Ectodermal cell (in vitro differentiated cells): ENCODE measurements at regions not wholly inside any gene's neighbourhood (a gene's known extent, or its start where the extent isn't known, plus 50 kb on each side); places are given as distances from the start of the nearest gene placed in this dataset.
"Not testable (repeated sequence)": the region's sequence is repeated elsewhere in the genome, so short reads cannot be mapped to it uniquely, and the experiment has no call there.

ENCODE experiments used
- H3K27ac ChIP-seq: 2 replicates; pipeline ENCODE4 v1.7.0; 2013; ENCODE audit warnings: mild to moderate bottlenecking, low read depth, low read length; ENCODE audit not compliant: insufficient read depth, poor library complexity, severe bottlenecking
- H3K27me3 ChIP-seq: 2 replicates; pipeline ENCODE4 v1.7.0; 2013; ENCODE audit warnings: mild to moderate bottlenecking, low read length; ENCODE audit not compliant: insufficient read depth, control insufficient read depth, poor library complexity, severe bottlenecking
- H3K36me3 ChIP-seq: one replicate; pipeline ENCODE4 v1.7.0; 2013; ENCODE audit warnings: low read length; ENCODE audit not compliant: control insufficient read depth, insufficient read depth
- H3K4me1 ChIP-seq: one replicate; pipeline ENCODE4 v1.7.0; 2013; ENCODE audit warnings: low read length; ENCODE audit not compliant: control insufficient read depth, insufficient read depth
- H3K4me3 ChIP-seq: 2 replicates; pipeline ENCODE4 v1.7.0; 2013; ENCODE audit warnings: low read depth, low read length, control low read depth; ENCODE audit not compliant: insufficient read depth
- H3K9me3 ChIP-seq: 2 replicates; pipeline ENCODE4 v1.7.0; 2013; ENCODE audit warnings: mild to moderate bottlenecking, low read length, moderate library complexity; ENCODE audit not compliant: control insufficient read depth
- WGBS, 2 experiments: methylation state at CpG; one replicate each; pipeline ENCODE4 v1.1.7; 2013; ENCODE audit warnings: missing lambda C conversion rate in 2 of 2; 5-methylcytosine and 5-hydroxymethylcytosine counted together

DNA sequence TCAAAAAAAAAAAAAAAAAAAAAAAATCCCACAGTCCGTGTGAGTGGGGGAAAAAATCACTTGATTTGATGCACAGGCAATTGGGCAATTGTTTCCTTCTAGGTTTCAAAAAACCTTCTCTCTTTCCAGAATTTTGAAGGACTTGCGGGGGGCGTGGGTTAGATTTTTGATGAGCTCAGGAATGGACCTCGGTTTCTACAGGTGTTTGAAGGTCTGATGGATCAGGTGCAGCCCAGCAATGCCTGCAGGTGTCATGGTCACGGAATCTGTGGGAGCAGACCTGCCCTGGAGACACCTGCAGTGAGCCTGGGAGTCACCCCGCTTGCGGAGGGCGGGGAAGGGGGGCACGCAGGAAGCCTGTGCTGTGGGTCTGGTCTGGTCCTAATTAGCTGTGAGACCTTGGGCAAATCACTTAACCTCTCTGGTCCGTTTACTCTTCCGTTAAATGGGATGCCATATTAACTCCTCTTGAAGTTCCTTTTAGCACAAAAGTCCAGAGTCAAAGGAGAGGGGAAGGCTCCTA, 174.2 kb downstream of the IRF8 start:
- no peaks in the 10 kb centered on the region for H3K36me3 ChIP-seq
- peaks cover 15% of the 10 kb centered on the region for H3K4me1 ChIP-seq
- no peak overlapping the region for H3K4me3 ChIP-seq
- no peaks in the 10 kb centered on the region for H3K9me3 ChIP-seq
- no peak overlapping the region for H3K27ac ChIP-seq
- WGBS, 2 experiments: 72 to 74% methylated on average over 11 of the region's 11 CpGs
- H3K27me3 ChIP-seq: peaks cover 79% of the 10 kb centered on the region

DNA sequence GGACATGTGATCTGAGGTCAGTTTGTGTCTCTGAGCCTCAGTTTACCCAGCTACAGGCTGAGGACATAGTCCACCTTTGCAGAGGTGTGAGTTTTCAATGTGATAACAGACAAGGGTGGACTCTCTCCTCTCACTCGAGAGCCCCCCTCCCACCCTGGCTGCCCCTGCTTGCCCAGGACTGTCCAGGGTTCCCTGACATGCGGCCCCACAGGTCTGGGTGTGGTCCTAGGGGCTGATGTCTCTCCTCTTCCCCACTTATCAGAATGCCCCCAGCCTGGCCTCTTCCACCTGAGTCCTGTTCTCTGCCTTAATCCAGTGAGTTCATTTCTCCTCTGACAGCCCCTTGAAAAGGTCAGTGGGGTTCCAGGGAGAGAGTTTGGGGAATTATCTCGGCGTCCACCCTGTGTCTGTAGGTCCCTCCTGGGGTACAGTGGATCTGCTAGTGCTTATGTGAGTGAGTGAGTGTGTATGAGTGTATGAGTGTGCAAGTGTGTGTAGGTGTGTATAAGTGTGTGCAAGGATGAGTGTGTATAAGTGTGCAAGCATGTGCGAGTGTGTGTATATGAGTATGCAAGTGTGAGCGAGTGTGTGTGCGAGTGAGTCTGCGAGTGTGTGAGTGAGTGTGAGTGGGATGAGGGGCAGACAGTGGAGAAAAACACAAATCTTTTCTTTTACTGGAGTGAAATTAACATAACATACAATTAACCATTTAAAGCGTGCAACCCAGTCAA, 175.0 kb downstream of the IRF8 start:
- Histone ChIP-seq H3K27me3 (peaks cover 82% of the 10 kb centered on the region), H3K27ac (no peak overlapping the region), H3K9me3 (no peaks in the 10 kb centered on the region), H3K4me1 (peaks cover 15% of the 10 kb centered on the region), H3K4me3 (no peak overlapping the region), H3K36me3 (no peaks in the 10 kb centered on the region)
- WGBS, 2 experiments: 79 to 86% methylated on average over 9 of the region's 9 CpGs

- H3K4me1 ChIP-seq: peaks cover 15% of the 10 kb centered on the region
- no peak overlapping the region for H3K4me3 ChIP-seq
- WGBS, 2 experiments: 37 to 42% methylated on average over 20 of the region's 20 CpGs
- H3K9me3 ChIP-seq: no peaks in the 10 kb centered on the region
- H3K27me3 ChIP-seq: peaks cover 90% of the 10 kb centered on the region
- H3K36me3 ChIP-seq: no peaks in the 10 kb centered on the region
- H3K27ac ChIP-seq: no peak overlapping the region
Observed at GRCh38 chr16:86074651-86075487, 175.9 kb downstream of the IRF8 start.

DNA sequence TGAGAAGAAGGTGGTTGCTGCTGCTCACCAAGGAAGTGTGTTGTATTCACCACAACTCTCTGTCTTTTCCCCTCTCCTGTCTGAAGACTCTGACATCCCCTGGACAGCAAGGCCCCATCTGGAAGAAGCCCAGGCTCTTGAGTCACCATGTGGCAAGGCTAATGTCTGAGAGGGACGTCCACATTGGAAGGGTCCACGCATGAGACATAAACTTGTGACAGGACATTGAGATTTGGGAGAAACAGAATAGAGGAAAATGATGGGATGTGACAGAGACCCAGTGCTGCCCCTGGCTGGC, 176.5 kb downstream of the IRF8 start:
- Histone ChIP-seq H3K9me3 (no peaks in the 10 kb centered on the region), H3K36me3 (no peaks in the 10 kb centered on the region), H3K4me1 (peaks cover 15% of the 10 kb centered on the region), H3K27me3 (peaks cover 90% of the 10 kb centered on the region), H3K4me3 (no peak overlapping the region), H3K27ac (no peak overlapping the region)
- 86% methylated on average over 2 of the region's 2 CpGs for WGBS, 2 experiments

GRCh38 chr16:86075839-86076440, 177.0 kb downstream of the IRF8 start:
- 89% methylated on average over 8 to 9 of the region's 9 CpGs for WGBS, 2 experiments
- no peaks in the 10 kb centered on the region for H3K36me3 ChIP-seq
- H3K27me3 ChIP-seq: peaks cover 89% of the 10 kb centered on the region
- peaks cover 15% of the 10 kb centered on the region for H3K4me1 ChIP-seq
- no peak overlapping the region for H3K4me3 ChIP-seq
- H3K27ac ChIP-seq: no peak overlapping the region
- H3K9me3 ChIP-seq: no peaks in the 10 kb centered on the region

GRCh38 chr16:86076606-86077005, 177.6 kb downstream of the IRF8 start:
- H3K9me3 ChIP-seq: no peaks in the 10 kb centered on the region
- H3K27me3 ChIP-seq: peaks cover 83% of the 10 kb centered on the region
- WGBS, 2 experiments: 95 to 96% methylated on average over 5 of the region's 5 CpGs
- H3K4me3 ChIP-seq: no peak overlapping the region
- no peak overlapping the region for H3K27ac ChIP-seq
- no peaks in the 10 kb centered on the region for H3K36me3 ChIP-seq
- peaks cover 15% of the 10 kb centered on the region for H3K4me1 ChIP-seq

DNA sequence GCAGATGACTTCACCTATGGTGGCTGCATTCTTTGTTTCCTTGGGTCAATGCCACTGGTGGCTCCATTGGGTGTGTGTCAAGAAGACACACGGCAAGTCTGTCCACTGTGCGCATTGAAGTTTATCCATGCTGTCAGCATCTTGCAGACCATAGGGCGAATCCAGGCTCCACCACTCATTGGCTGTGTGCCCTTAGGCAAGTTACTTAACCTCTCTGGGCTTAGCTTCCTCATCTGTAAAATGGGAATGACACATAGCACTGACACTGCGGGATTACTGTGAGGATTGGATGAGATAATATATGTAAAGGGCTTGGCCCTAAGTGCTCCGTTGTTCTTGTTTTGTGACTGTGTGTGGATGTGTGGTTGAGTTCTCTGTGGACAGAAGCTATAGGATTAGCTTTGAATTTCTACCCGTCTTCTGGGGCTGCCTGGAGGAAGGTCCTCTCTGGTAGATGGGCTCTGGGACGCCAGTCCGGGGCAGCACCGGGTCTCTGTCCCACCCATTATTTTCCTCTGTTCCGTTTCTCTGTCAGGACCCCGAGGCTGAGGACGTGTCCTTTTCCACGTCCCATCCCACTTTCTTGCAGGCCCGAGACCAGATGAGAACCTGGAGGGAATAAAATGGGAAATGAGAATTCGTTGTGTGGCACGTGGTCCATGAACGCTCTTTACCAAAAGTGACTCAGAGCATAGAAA, 178.4 kb downstream of the IRF8 start:
- WGBS, 2 experiments: 93 to 95% methylated on average over 17 of the region's 17 CpGs
- peaks cover 15% of the 10 kb centered on the region for H3K4me1 ChIP-seq
- H3K9me3 ChIP-seq: no peaks in the 10 kb centered on the region
- no peak overlapping the region for H3K27ac ChIP-seq
- H3K4me3 ChIP-seq: no peak overlapping the region
- peaks cover 75% of the 10 kb centered on the region for H3K27me3 ChIP-seq
- H3K36me3 ChIP-seq: no peaks in the 10 kb centered on the region

- no peak overlapping the region for H3K27ac ChIP-seq
- no peak overlapping the region for H3K4me3 ChIP-seq
- no peaks in the 10 kb centered on the region for H3K36me3 ChIP-seq
- peaks cover 73% of the 10 kb centered on the region for H3K27me3 ChIP-seq
- 91 to 92% methylated on average over 18 of the region's 18 CpGs for WGBS, 2 experiments
- peaks cover 15% of the 10 kb centered on the region for H3K4me1 ChIP-seq
- H3K9me3 ChIP-seq: no peaks in the 10 kb centered on the region
Observed at GRCh38 chr16:86078121-86078600, 179.2 kb downstream of the IRF8 start.

GRCh38 chr16:86078711-86079110, 179.7 kb downstream of the IRF8 start:
- H3K4me3 ChIP-seq, H3K27ac ChIP-seq, H3K9me3 ChIP-seq, H3K36me3 ChIP-seq: not testable (repeated sequence)
- Histone ChIP-seq H3K27me3 (peaks cover 69% of the 10 kb centered on the region), H3K4me1 (peaks cover 15% of the 10 kb centered on the region)
- WGBS, 2 experiments: 94 to 96% methylated on average over 13 of the region's 13 CpGs
